ENCODE measurements at regions not wholly inside any gene's neighbourhood (a gene's known extent, or its start where the extent isn't known, plus 50 kb on each side); places are given as distances from the start of the nearest gene placed in this dataset.
"Not testable (repeated sequence)": the region's sequence is repeated elsewhere in the genome, so short reads cannot be mapped to it uniquely, and the experiment has no call there.

DNA sequence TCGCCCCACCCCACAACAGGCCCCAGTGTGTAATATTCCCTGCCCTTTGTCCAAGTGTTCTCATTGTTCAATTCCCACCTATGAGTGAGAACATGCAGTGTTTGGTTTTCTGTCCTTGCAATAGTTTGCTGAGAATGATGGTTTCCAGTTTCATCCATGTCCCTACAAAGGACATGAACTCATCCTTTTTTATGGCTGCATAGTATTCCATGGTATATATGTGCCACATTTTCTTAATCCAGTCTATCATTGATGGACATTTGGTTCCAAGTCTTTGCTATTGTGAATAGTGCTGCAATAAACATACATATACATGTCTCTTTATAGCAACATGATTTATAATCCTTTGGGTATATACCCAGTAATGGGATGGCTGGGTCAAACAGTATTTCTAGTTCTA lies 132.7 kb downstream of the SNX10 start:
- H3K27ac ChIP-seq; intact Hi-C loops (cut with DNase I); H3K36me3 ChIP-seq; H3K27me3 ChIP-seq (replicated peaks; ENCODE audit: insufficient read depth); H3K4me1 ChIP-seq (replicated peaks); H3K9me3 ChIP-seq; H3K4me3 ChIP-seq; DNase-seq (ENCODE audit: low spot score): not testable (repeated sequence)
- 96% methylated on average over 1 of the region's 1 CpG for WGBS

DNA sequence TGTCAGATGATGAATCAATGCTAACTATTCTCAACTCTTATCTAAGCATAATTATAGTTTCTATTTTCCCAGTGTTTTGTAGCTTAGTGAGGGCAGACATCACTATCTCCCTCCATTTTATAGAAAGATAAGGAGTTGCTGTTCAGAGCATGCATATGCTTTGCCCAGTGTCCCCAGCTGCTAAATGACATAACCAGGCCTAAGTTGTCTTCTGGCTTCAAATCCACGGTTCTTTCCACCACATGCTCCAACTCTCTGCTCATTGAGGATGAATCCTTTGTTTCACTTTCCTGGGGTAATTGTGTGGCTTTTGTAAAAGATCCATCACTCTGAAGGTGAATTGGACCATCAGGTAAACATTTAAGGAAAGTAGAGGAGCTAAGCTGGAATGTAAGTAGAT lies 134.0 kb downstream of the SNX10 start:
- Histone ChIP-seq H3K36me3 (no peaks in the 10 kb centered on the region), H3K4me1 (replicated peaks) (no peaks in the 10 kb centered on the region), H3K4me3 (no peak overlapping the region), H3K9me3 (no peaks in the 10 kb centered on the region), H3K27me3 (replicated peaks; ENCODE audit: insufficient read depth) (no peaks in the 10 kb centered on the region), H3K27ac (no peak overlapping the region)
- TF ChIP-seq POLR2AphosphoS5 (IDR thresholded peaks at IDR 0.05) (no peak), POLR2A (IDR thresholded peaks at IDR 0.05) (no peak)
- TF ChIP-seq, protein P1, sequence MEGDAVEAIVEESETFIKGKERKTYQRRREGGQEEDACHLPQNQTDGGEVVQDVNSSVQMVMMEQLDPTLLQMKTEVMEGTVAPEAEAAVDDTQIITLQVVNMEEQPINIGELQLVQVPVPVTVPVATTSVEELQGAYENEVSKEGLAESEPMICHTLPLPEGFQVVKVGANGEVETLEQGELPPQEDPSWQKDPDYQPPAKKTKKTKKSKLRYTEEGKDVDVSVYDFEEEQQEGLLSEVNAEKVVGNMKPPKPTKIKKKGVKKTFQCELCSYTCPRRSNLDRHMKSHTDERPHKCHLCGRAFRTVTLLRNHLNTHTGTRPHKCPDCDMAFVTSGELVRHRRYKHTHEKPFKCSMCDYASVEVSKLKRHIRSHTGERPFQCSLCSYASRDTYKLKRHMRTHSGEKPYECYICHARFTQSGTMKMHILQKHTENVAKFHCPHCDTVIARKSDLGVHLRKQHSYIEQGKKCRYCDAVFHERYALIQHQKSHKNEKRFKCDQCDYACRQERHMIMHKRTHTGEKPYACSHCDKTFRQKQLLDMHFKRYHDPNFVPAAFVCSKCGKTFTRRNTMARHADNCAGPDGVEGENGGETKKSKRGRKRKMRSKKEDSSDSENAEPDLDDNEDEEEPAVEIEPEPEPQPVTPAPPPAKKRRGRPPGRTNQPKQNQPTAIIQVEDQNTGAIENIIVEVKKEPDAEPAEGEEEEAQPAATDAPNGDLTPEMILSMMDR (IDR thresholded peaks at IDR 0.05) = no peak
- DNase-seq (ENCODE audit: low spot score) = no peak
- intact Hi-C loops (cut with DNase I) = no loop called here
- 83% methylated on average over 1 of the region's 1 CpG for WGBS

GRCh38 chr7:26426096-26426495 lies 134.4 kb downstream of the SNX10 start:
- H3K4me1 ChIP-seq (replicated peaks) = no peaks in the 10 kb centered on the region
- H3K9me3 ChIP-seq = no peaks in the 10 kb centered on the region
- TF ChIP-seq POLR2AphosphoS5 (IDR thresholded peaks at IDR 0.05) = no peak
- TF ChIP-seq, protein P1 (IDR thresholded peaks at IDR 0.05) = no peak
- no peak for TF ChIP-seq POLR2A (IDR thresholded peaks at IDR 0.05)
- DNase-seq (ENCODE audit: low spot score) = no peak
- no peak overlapping the region for H3K27ac ChIP-seq
- intact Hi-C loops (cut with DNase I) = no loop called here
- no peaks in the 10 kb centered on the region for H3K27me3 ChIP-seq (replicated peaks; ENCODE audit: insufficient read depth)
- no peaks in the 10 kb centered on the region for H3K36me3 ChIP-seq
- no peak overlapping the region for H3K4me3 ChIP-seq
- WGBS = 47% methylated on average over 5 of the region's 5 CpGs

GRCh38 chr7:26428571-26428970 lies 136.9 kb downstream of the SNX10 start:
- H3K27ac ChIP-seq = no peak overlapping the region
- no peaks in the 10 kb centered on the region for H3K27me3 ChIP-seq (replicated peaks; ENCODE audit: insufficient read depth)
- no peaks in the 10 kb centered on the region for H3K9me3 ChIP-seq
- TF ChIP-seq, protein P1 (IDR thresholded peaks at IDR 0.05) = no peak
- TF ChIP-seq POLR2A (IDR thresholded peaks at IDR 0.05) (no peak), POLR2AphosphoS5 (IDR thresholded peaks at IDR 0.05) (no peak)
- no peaks in the 10 kb centered on the region for H3K36me3 ChIP-seq
- no peaks in the 10 kb centered on the region for H3K4me1 ChIP-seq (replicated peaks)
- no peak overlapping the region for H3K4me3 ChIP-seq
- no peak for DNase-seq (ENCODE audit: low spot score)
- intact Hi-C loops (cut with DNase I) = no loop called here
- 75% methylated on average over 3 of the region's 3 CpGs for WGBS

- Histone ChIP-seq H3K4me1 (replicated peaks) (no peaks in the 10 kb centered on the region), H3K27me3 (replicated peaks; ENCODE audit: insufficient read depth) (no peaks in the 10 kb centered on the region), H3K4me3 (no peak overlapping the region), H3K9me3 (no peaks in the 10 kb centered on the region), H3K36me3 (no peaks in the 10 kb centered on the region), H3K27ac (no peak overlapping the region)
- 85% methylated on average over 5 of the region's 5 CpGs for WGBS
- no peak for TF ChIP-seq POLR2A (IDR thresholded peaks at IDR 0.05)
- no peak for TF ChIP-seq POLR2AphosphoS5 (IDR thresholded peaks at IDR 0.05)
- TF ChIP-seq, protein P1 (IDR thresholded peaks at IDR 0.05) = no peak
- intact Hi-C loops (cut with DNase I) = no loop called here
- DNase-seq (ENCODE audit: low spot score) = no peak
Measured at GRCh38 chr7:26429168-26429567, 137.5 kb downstream of the SNX10 start.

All from prostate gland (tissue), 2 donors.